H1 (cell line): ENCODE measurements at regions not wholly inside any gene's neighbourhood (a gene's known extent, or its start where the extent isn't known, plus 50 kb on each side); places are given as distances from the start of the nearest gene placed in this dataset.

Source experiments
- CTCF ChIA-PET: fragments of 300-600 bp; sonication (Branson Sonifier 250); formaldehyde crosslinking; loops from one replicate; lab custom pipeline; 2021; ENCODE audit not compliant: partially characterized antibody; lab: Charles Lee
- POLR2A ChIA-PET: fragments of 300-600 bp; sonication (Branson Sonifier 250); formaldehyde crosslinking; loops from one replicate; lab custom pipeline; 2021; ENCODE audit warnings: inconsistent platforms; ENCODE audit not compliant: partially characterized antibody; lab: Charles Lee
- DNase-seq, 2 experiments: peaks; one replicate each; pipeline versions ENCODE4 v3.0.0 to v3.0.0-alpha.2; 2010 to 2022; ENCODE audit warnings: low spot score in 2 of 2, low read depth in 1 of 2, mixed read lengths in 1 of 2
- FAIRE-seq: peaks from 2 replicates; lab custom pipeline; 2011; peaks lifted over from hg19 to GRCh38; lab: Jason Lieb, UNC
- H2AFZ ChIP-seq: 2 replicates; pipeline ENCODE4 v1.8.1; 2012; ENCODE audit warnings: low read length, inconsistent platforms
- H2AK5ac ChIP-seq: 2 replicates; pipeline ENCODE4 v1.6.1; 2013; ENCODE audit warnings: low read depth, low read length
- H2BK120ac ChIP-seq: replicated peaks from 2 replicates; pipeline ENCODE3; 2013; ENCODE audit warnings: low read depth, low read length, inconsistent platforms
- H2BK12ac ChIP-seq: 2 replicates; pipeline ENCODE4 v1.6.1; 2013; ENCODE audit warnings: low read depth, low read length
- H2BK15ac ChIP-seq: 2 replicates; pipeline ENCODE4 v1.6.1; 2013; ENCODE audit warnings: low read length
- H2BK20ac ChIP-seq: 2 replicates; pipeline ENCODE4 v1.6.1; 2013; ENCODE audit warnings: low read length
- H2BK5ac ChIP-seq: 2 replicates; pipeline ENCODE4 v1.6.1; 2013; ENCODE audit warnings: low read depth, low read length
- H3K14ac ChIP-seq: 2 replicates; pipeline ENCODE4 v1.6.1; 2013; ENCODE audit warnings: inconsistent platforms; ENCODE audit not compliant: insufficient read length
- H3K18ac ChIP-seq: 2 replicates; pipeline ENCODE4 v1.6.1; 2013; ENCODE audit warnings: low read length; ENCODE audit errors: extremely low read depth
- H3K23ac ChIP-seq: 2 replicates; pipeline ENCODE4 v1.6.1; 2013; ENCODE audit warnings: inconsistent platforms; ENCODE audit not compliant: insufficient read length
- H3K23me2 ChIP-seq: 2 replicates; pipeline ENCODE4 v1.6.1; 2013; ENCODE audit warnings: low read depth, low read length
- H3K27ac ChIP-seq: 2 replicates; pipeline ENCODE4 v1.6.1; 2011; ENCODE audit warnings: low read depth, low read length, inconsistent platforms
- H3K27me3 ChIP-seq, 4 experiments: replicated peaks in 1 of 4; 1 replicate in 1 of 4; 2 replicates in 3 of 4; pipeline versions ENCODE4 v1.6.1 to v1.8.1; 2011 to 2013; ENCODE audit warnings: low read length in 3 of 4, mild to moderate bottlenecking in 3 of 4, inconsistent platforms in 2 of 4, mixed read lengths in 2 of 4, moderate library complexity in 1 of 4; ENCODE audit not compliant: control insufficient read depth in 3 of 4, insufficient read depth in 3 of 4; ENCODE audit errors: extremely low read depth in 1 of 4
- H3K36me3 ChIP-seq, 4 experiments: 2 replicates each; pipeline versions ENCODE4 v1.6.1 to v1.8.1; 2011 to 2013; ENCODE audit warnings: mild to moderate bottlenecking in 4 of 4, low read length in 3 of 4, moderate library complexity in 2 of 4, control low read depth in 1 of 4, inconsistent platforms in 1 of 4; ENCODE audit not compliant: insufficient read depth in 4 of 4, control insufficient read depth in 2 of 4
- H3K4ac ChIP-seq: replicated peaks from 2 replicates; pipeline ENCODE3; 2013; ENCODE audit warnings: low read length, low read depth, mixed read lengths, inconsistent platforms; ENCODE audit not compliant: insufficient read length
- H3K4me1 ChIP-seq, 4 experiments: replicated peaks in 1 of 4; 1 replicate in 1 of 4; 2 replicates in 3 of 4; pipeline versions ENCODE4 v1.6.1 to v1.8.1; 2011 to 2013; ENCODE audit warnings: low read length in 3 of 4, inconsistent platforms in 2 of 4, mixed read lengths in 1 of 4; ENCODE audit not compliant: insufficient read depth in 4 of 4, control insufficient read depth in 3 of 4
- H3K4me2 ChIP-seq, 2 experiments: 2 replicates each; pipeline versions ENCODE4 v1.6.1 to v1.8.1; 2011 to 2013; ENCODE audit warnings: low read depth in 2 of 2, low read length in 2 of 2, control low read depth in 1 of 2, inconsistent platforms in 1 of 2, mild to moderate bottlenecking in 1 of 2; ENCODE audit not compliant: insufficient read depth in 1 of 2
- H3K4me3 ChIP-seq, 4 experiments: fragments of 200-600, 300-600 bp in 1 of 4; sonication (generic), shearing (Covaris generic), sonication (Bioruptor Twin) in 1 of 4; 2 replicates each; pipeline versions ENCODE4 v1.5.1 to v1.8.1; 2011 to 2016; ENCODE audit warnings: low read length in 4 of 4, low read depth in 3 of 4, control low read depth in 2 of 4, inconsistent platforms in 2 of 4, mild to moderate bottlenecking in 2 of 4, mixed read lengths in 1 of 4, moderate library complexity in 1 of 4; ENCODE audit not compliant: insufficient read depth in 2 of 4; ENCODE audit errors: extremely low read depth in 1 of 4
- H3K56ac ChIP-seq: replicated peaks from 2 replicates; pipeline ENCODE3; 2013; ENCODE audit warnings: low read depth, mild to moderate bottlenecking, mixed read lengths, low read length, inconsistent platforms; ENCODE audit not compliant: insufficient read length
- H3K79me1 ChIP-seq: 2 replicates; pipeline ENCODE4 v1.6.1; 2013; ENCODE audit warnings: low read depth, low read length, control low read depth
- H3K79me2 ChIP-seq, 2 experiments: 2 replicates each; pipeline versions ENCODE4 v1.6.1 to v1.8.1; 2012 to 2013; ENCODE audit warnings: low read length in 2 of 2, mild to moderate bottlenecking in 2 of 2, inconsistent platforms in 1 of 2; ENCODE audit not compliant: insufficient read depth in 2 of 2, control insufficient read depth in 1 of 2
- H3K9ac ChIP-seq, 4 experiments: replicated peaks in 1 of 4; 1 replicate in 1 of 4; 2 replicates in 3 of 4; pipeline versions ENCODE4 v1.6.1 to v1.8.1; 2011 to 2013; ENCODE audit warnings: low read depth in 3 of 4, low read length in 3 of 4, control low read depth in 2 of 4, mild to moderate bottlenecking in 2 of 4, moderate library complexity in 2 of 4, inconsistent platforms in 1 of 4; ENCODE audit errors: extremely low read depth in 1 of 4
- H3K9me3 ChIP-seq, 2 experiments: 2 replicates each; pipeline versions ENCODE4 v1.6.1 to v1.8.1; 2012 to 2013; ENCODE audit warnings: mild to moderate bottlenecking in 2 of 2, moderate library complexity in 2 of 2, control low read depth in 1 of 2, inconsistent platforms in 1 of 2, low read depth in 1 of 2, low read length in 1 of 2, mixed read lengths in 1 of 2; ENCODE audit not compliant: insufficient read depth in 2 of 2
- H4K20me1 ChIP-seq, 2 experiments: replicated peaks in 1 of 2; 2 replicates each; pipeline versions ENCODE3 to v1.8.1; 2011 to 2013; ENCODE audit warnings: inconsistent platforms in 2 of 2, low read length in 2 of 2, mild to moderate bottlenecking in 1 of 2; ENCODE audit not compliant: insufficient read depth in 2 of 2, control insufficient read depth in 1 of 2
- H4K5ac ChIP-seq: 2 replicates; pipeline ENCODE4 v1.6.1; 2013; ENCODE audit warnings: low read length, low read depth, mixed read lengths, inconsistent platforms; ENCODE audit not compliant: insufficient read length
- H4K8ac ChIP-seq: 2 replicates; pipeline ENCODE4 v1.8.0; 2013; ENCODE audit warnings: mild to moderate bottlenecking, moderate library complexity, low read length, inconsistent platforms; ENCODE audit not compliant: insufficient read depth; ENCODE audit errors: extremely low read depth
- H4K91ac ChIP-seq: replicated peaks from 2 replicates; pipeline ENCODE3; 2013; ENCODE audit warnings: low read length, mixed read lengths, inconsistent platforms; ENCODE audit not compliant: insufficient read length
- BACH1 ChIP-seq: IDR thresholded peaks from 2 replicates; pipeline ENCODE4 v1.6.1; 2012; ENCODE audit warnings: low read length, improper control_type of control experiment
- CBX5 ChIP-seq: fragments of 300-800, 300-1000 bp; sonication (generic); IDR thresholded peaks from 2 replicates; pipeline ENCODE4 v1.7.1; 2016; ENCODE audit warnings: antibody characterized with exemption, low read length, low read depth
- CREB1 ChIP-seq: IDR thresholded peaks from 2 replicates; pipeline ENCODE4 v1.6.1; 2012; ENCODE audit warnings: inconsistent platforms
- CTBP2 ChIP-seq: IDR thresholded peaks from 2 replicates; pipeline ENCODE4 v1.7.0; 2011; ENCODE audit warnings: borderline replicate concordance, mild to moderate bottlenecking, moderate library complexity, mixed read lengths, low read length; ENCODE audit not compliant: insufficient read depth, insufficient read length
- POLR2A ChIP-seq, 2 experiments: IDR thresholded peaks; 1 replicate in 1 of 2; 2 replicates in 1 of 2; pipeline ENCODE4 v1.6.1; 2011; ENCODE audit warnings: low read depth in 2 of 2, low read length in 2 of 2, mild to moderate bottlenecking in 2 of 2; ENCODE audit errors: control extremely low read depth in 1 of 2
- RAD21 ChIP-seq, 2 experiments: IDR thresholded peaks in 1 of 2; conservative IDR thresholded peaks in 1 of 2; 2 replicates each; pipeline ENCODE4 v1.6.1; 2011; ENCODE audit warnings: low read depth in 2 of 2, low read length in 2 of 2, improper control_type of control experiment in 1 of 2, inconsistent platforms in 1 of 2, mild to moderate bottlenecking in 1 of 2, moderate library complexity in 1 of 2
- YY1 ChIP-seq: IDR thresholded peaks from 2 replicates; pipeline ENCODE4 v1.6.1; 2011; ENCODE audit warnings: low read depth, mild to moderate bottlenecking, low read length
- ZNF274 ChIP-seq: IDR thresholded peaks from 2 replicates; pipeline ENCODE4 v1.7.0; 2012; ENCODE audit warnings: low read length, borderline replicate concordance; ENCODE audit errors: extremely low read depth
- WGBS, 2 experiments: shearing (Covaris generic) in 1 of 2; methylation state at CpG; one replicate each; pipeline versions ENCODE4 v1.1.6 to v1.1.7; 2013 to 2015; ENCODE audit warnings: low lambda C conversion rate in 2 of 2, mixed read lengths in 2 of 2, inconsistent platforms in 1 of 2, low coverage in 1 of 2, missing lambda C conversion rate in 1 of 2; ENCODE audit not compliant: insufficient replicate concordance in 2 of 2, insufficient coverage in 1 of 2, insufficient read length in 1 of 2; ENCODE audit errors: extremely low coverage in 1 of 2, missing lambda C conversion rate in 1 of 2; 5-methylcytosine and 5-hydroxymethylcytosine counted together

GRCh38 chr3:115403786-115404185, 219.5 kb upstream of the GAP43 start:
- Histone ChIP-seq H3K4me3 (no peak overlapping the region), H3K14ac (no peak overlapping the region), H4K91ac (no peak overlapping the region), H3K79me1 (no peaks in the 10 kb centered on the region), H3K4me1 (peaks cover 2 to 10% (median 8%) of the 10 kb centered on the region in 4 experiments; a peak in 6 of 7 replicates), H2BK120ac (no peak overlapping the region), H2BK20ac (peak overlapping the region; percentile 50; the same call in 1 of the 2 replicates), H4K20me1 (no peaks in the 10 kb centered on the region), H3K79me2 (no peaks in the 10 kb centered on the region), H3K4ac (no peak overlapping the region), H2AFZ (no peak overlapping the region), H3K27ac (no peak overlapping the region), H3K4me2 (no peak overlapping the region), H3K9ac (no peak overlapping the region), H3K36me3 (no peaks in the 10 kb centered on the region), H3K9me3 (no peaks in the 10 kb centered on the region), H4K5ac (no peak overlapping the region), H3K56ac (no peak overlapping the region), H2BK15ac (no peak overlapping the region), H2BK12ac (no peak overlapping the region), H2AK5ac (no peak overlapping the region), H3K27me3 (no peaks in the 10 kb centered on the region), H2BK5ac (no peak overlapping the region), H3K23ac (no peak overlapping the region), H3K18ac (no peak overlapping the region), H3K23me2 (no peaks in the 10 kb centered on the region), H4K8ac (no peak overlapping the region)
- POLR2A ChIA-PET = interaction anchor here (0.8 kb wide), 1 partner anchor 220 kb away, joined by 4 read pairs; the partner anchor contains the start of gene GAP43
- no peak for FAIRE-seq
- 86% methylated on average over 2 of the region's 2 CpGs; no CpG with 5 or more reads in 1 of the 2 experiments for WGBS, 2 experiments
- CTCF ChIA-PET = interaction anchor here (1.7 kb wide), 1 partner anchor 9 kb away, joined by 3 read pairs; no protein-coding TSS in a partner anchor
- no peak for DNase-seq
- TF ChIP-seq CTBP2 (no peak), CBX5 (no peak), RAD21 (IDR thresholded peaks at IDR 0.05 in 1 of 2, conservative IDR thresholded peaks at IDR 0.05 in 1 of 2; ENCODE audit: low read depth in 2 of 2, low read length in 2 of 2) (no peak), YY1 (no peak), POLR2A (IDR thresholded peaks at IDR 0.05; ENCODE audit: control extremely low read depth in 1 of 2, low read depth in 2 of 2, low read length in 2 of 2) (no peak), ZNF274 (no peak), BACH1 (no peak), CREB1 (no peak)
